ENCODE measurements at regions not wholly inside any gene's neighbourhood (a gene's known extent, or its start where the extent isn't known, plus 50 kb on each side); places are given as distances from the start of the nearest gene placed in this dataset.

DNA sequence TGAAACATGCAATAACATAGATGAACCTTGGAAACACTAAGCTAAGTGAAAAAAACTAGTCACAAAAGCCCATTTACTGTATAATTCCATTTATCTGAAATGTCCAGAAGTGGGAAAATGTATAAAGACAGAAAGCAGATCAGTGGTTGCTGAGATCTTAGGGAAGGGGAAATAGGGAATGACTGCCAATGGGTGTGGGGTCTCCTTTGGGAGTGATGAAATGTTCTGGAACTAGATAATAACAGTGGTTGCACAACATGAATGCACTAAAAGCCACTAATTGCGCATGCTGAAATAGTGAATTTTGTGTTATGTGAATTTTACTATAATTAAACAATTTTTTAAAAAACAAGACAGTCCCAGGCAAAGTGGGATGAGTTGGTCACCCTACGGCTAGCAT, 472.8 kb downstream of the CCDC171 start:
- Histone ChIP-seq H3K27me3 (no peaks in the 10 kb centered on the region), H3K36me3 (no peaks in the 10 kb centered on the region), H3K4me3 (ENCODE audit: low read depth, low read length) (no peak overlapping the region), H3K4me1 (no peaks in the 10 kb centered on the region), H3K9me3 (no peaks in the 10 kb centered on the region)
- TF ChIP-seq, protein P1, sequence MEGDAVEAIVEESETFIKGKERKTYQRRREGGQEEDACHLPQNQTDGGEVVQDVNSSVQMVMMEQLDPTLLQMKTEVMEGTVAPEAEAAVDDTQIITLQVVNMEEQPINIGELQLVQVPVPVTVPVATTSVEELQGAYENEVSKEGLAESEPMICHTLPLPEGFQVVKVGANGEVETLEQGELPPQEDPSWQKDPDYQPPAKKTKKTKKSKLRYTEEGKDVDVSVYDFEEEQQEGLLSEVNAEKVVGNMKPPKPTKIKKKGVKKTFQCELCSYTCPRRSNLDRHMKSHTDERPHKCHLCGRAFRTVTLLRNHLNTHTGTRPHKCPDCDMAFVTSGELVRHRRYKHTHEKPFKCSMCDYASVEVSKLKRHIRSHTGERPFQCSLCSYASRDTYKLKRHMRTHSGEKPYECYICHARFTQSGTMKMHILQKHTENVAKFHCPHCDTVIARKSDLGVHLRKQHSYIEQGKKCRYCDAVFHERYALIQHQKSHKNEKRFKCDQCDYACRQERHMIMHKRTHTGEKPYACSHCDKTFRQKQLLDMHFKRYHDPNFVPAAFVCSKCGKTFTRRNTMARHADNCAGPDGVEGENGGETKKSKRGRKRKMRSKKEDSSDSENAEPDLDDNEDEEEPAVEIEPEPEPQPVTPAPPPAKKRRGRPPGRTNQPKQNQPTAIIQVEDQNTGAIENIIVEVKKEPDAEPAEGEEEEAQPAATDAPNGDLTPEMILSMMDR (IDR thresholded peaks at IDR 0.05; ENCODE audit: low read depth, low read length) = no peak
- no peak for DNase-seq

DNA sequence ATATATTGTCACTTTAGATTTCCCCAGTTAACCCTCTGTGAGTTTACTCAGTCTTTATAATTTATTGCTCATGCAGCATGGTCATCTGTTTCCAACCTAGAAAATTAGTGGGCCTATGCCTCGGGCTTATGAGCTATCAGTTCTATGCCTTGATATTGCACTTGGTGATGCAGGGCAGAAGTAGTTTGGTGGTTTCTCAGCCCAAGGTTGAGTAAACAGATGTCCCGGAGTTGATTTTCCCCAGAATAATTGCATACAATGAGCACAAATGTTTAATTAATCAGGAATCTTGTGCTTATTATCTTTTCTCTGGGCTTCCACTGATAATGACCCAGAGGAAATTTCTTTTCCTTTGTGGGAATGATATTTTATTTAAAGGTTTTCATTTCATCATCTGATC, 474.0 kb downstream of the CCDC171 start:
- TF ChIP-seq, protein P1 (IDR thresholded peaks at IDR 0.05; ENCODE audit: low read depth, low read length) = no peak
- H3K4me1 ChIP-seq = no peaks in the 10 kb centered on the region

DNA sequence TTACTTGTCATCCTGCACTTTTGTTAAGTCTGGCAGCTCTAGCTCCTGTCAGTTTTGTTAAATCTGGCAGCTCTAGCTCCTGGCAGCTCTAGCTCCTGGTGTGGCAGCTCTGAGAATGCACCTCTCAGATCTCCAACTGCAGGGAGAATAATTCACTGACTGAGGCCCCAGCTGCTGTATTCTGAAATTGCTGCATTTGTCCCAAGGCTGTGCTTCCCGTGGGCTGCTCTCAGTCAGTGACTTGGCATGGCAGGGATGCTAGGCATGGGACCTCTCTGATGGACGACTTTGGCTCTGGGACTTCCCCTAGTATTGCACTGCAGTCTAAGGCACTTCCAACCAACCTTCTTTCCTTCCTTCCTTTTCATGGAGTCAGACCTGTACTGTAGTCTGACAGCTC, 475.7 kb downstream of the CCDC171 start:
- no peaks in the 10 kb centered on the region for H3K4me1 ChIP-seq
- no peaks in the 10 kb centered on the region for H3K27me3 ChIP-seq
- TF ChIP-seq, protein P1 (IDR thresholded peaks at IDR 0.05; ENCODE audit: low read depth, low read length) = no peak
- no peaks in the 10 kb centered on the region for H3K36me3 ChIP-seq
- H3K4me3 ChIP-seq (ENCODE audit: low read depth, low read length) = no peak overlapping the region
- no peaks in the 10 kb centered on the region for H3K9me3 ChIP-seq
- DNase-seq = no peak

More for the DNA sequence above, 474.0 kb downstream of the CCDC171 start:
- DNase-seq = no peak
- Histone ChIP-seq H3K36me3 (no peaks in the 10 kb centered on the region), H3K4me3 (ENCODE audit: low read depth, low read length) (no peak overlapping the region), H3K27me3 (no peaks in the 10 kb centered on the region), H3K9me3 (no peaks in the 10 kb centered on the region)

- DNase-seq = no peak
- Histone ChIP-seq H3K9me3 (no peaks in the 10 kb centered on the region), H3K27me3 (no peaks in the 10 kb centered on the region), H3K4me3 (ENCODE audit: low read depth, low read length) (no peak overlapping the region), H3K4me1 (no peaks in the 10 kb centered on the region), H3K36me3 (no peaks in the 10 kb centered on the region)
- TF ChIP-seq, protein P1 (IDR thresholded peaks at IDR 0.05; ENCODE audit: low read depth, low read length) = no peak
These were observed 476.3 kb downstream of the CCDC171 start for GRCh38 chr9:16029046-16029615.

DNA sequence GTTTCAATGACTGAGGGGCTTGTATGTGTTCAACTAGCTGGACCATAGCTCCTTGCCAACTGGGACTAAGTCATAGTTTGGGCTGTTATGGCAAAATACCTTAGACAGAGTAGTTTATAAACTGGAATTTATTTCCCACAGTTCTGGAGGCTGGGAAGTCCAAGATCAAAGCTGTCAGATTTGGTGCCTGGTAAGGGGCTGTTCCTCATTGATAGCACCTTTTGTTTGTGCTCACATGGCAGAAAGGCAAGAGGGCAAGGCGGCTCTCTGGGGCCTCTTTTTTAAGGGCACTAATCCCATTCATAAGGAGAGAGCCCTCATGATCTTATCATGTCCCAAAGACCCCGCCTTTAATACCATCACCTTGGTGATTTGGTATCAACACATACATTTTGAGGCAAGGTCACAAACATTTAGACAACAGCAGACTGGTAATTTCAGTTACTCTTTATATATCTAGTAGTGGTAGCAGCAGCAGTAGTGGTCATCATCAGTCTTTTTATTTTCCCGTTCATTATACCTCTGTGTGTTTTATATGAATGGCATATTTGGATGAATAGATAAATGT, 477.0 kb downstream of the CCDC171 start:
- no peaks in the 10 kb centered on the region for H3K4me1 ChIP-seq
- no peaks in the 10 kb centered on the region for H3K9me3 ChIP-seq
- TF ChIP-seq, protein P1 (IDR thresholded peaks at IDR 0.05; ENCODE audit: low read depth, low read length) = no peak
- no peak overlapping the region for H3K4me3 ChIP-seq (ENCODE audit: low read depth, low read length)
- H3K36me3 ChIP-seq = no peaks in the 10 kb centered on the region
- no peaks in the 10 kb centered on the region for H3K27me3 ChIP-seq
- no peak for DNase-seq

DNA sequence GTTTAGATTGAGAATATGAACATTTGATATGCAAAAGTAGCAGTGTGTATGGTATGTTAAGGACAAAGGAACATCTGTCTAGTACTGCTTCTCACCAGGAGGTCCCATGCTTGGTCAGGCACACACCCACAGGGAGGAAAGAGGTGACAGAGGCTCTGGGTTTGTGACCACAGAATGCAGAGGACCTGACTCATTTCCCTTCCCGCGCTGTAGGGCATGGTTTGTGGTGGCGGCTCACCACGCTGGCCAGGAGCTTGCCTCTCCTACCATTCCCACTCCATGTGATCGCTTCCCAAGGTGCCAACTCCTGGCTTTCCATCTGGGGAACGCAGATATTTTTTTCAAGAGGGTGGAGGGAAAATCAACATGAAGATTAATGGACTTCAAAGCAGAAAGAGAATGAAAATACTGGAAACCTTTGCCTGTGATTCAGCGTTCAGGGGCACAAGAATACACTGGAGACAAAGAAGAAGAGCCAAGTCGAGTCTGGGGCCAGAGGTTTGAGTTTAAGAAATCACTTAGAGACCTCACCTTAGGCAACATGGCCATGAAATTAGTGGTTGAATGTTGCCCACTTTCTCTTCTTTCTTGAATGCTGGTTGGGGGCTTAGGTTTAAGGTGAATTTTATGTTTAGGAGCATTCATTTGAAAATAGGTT, 477.8 kb downstream of the CCDC171 start:
- no peaks in the 10 kb centered on the region for H3K36me3 ChIP-seq
- H3K27me3 ChIP-seq = no peaks in the 10 kb centered on the region
- H3K4me1 ChIP-seq = no peaks in the 10 kb centered on the region
- no peak overlapping the region for H3K4me3 ChIP-seq (ENCODE audit: low read depth, low read length)
- TF ChIP-seq, protein P1 (IDR thresholded peaks at IDR 0.05; ENCODE audit: low read depth, low read length) = no peak
- no peak for DNase-seq
- H3K9me3 ChIP-seq = no peaks in the 10 kb centered on the region

All from BE2C (cell line).